GM18520 (cell line): ENCODE measurements at regions not wholly inside any gene's neighbourhood (a gene's known extent, or its start where the extent isn't known, plus 50 kb on each side); places are given as distances from the start of the nearest gene placed in this dataset.

ENCODE experiments used
- ATAC-seq: cut with Tn5 transposase; IDR thresholded peaks from one replicate; pipeline ENCODE4 v1.9.1; 2021; ENCODE audit not compliant: unreplicated experiment

DNA sequence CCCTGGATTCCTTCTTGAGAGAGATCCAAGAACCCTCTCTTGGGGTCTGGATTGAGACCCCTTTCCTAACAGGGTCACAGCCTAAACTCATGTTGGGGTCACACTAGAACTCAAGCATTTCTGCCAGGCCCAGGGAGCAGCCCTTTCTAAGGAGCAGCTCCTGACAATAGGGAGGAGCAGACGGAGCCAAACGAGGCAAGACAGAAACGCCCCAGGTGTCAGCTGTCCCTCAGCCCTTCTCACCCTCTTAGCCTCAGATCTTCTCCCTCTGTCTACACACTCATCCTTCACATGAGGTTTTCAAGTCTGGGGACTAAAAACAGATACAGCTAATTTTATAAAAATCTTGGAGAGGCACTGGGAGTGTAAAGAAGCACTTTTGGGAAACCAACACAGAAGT, 157.2 kb downstream of the SOCS6 start:
- no peak for ATAC-seq

GRCh38 chr18:70442933-70443332, 154.1 kb downstream of the SOCS6 start:
- no peak for ATAC-seq

DNA sequence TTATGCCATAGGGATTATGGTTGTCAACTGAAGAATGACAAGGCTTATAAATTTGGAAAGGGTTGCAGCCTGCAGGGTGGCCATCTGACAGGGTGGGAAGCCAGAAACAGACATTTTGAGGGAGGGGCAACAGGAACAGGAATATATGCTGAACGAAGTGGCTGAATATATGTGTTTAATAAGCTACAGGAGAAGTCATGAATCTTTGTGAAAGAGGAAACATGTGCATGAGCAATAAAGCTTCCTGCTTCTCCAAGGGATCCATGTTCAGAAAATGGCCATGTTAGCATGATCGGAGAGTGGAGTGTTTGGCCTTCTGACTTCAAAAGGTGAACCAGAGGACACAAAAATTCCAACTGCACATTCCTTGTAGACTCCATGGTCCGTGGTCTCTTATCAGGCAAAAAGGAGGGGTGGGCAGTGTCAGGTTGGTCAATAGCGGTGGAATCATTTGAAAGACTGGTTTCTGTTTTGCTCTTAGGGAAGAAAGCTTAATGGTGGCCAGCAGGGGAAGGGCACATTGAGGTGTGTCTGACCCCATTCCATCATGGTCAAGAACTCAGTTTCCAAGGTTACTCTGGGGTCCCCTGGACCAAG, 144.1 kb downstream of the SOCS6 start:
- ATAC-seq = no peak

GRCh38 chr18:70431203-70431624, 142.4 kb downstream of the SOCS6 start:
- ATAC-seq = no peak

GRCh38 chr18:70430501-70431173, 141.8 kb downstream of the SOCS6 start:
- no peak for ATAC-seq

DNA sequence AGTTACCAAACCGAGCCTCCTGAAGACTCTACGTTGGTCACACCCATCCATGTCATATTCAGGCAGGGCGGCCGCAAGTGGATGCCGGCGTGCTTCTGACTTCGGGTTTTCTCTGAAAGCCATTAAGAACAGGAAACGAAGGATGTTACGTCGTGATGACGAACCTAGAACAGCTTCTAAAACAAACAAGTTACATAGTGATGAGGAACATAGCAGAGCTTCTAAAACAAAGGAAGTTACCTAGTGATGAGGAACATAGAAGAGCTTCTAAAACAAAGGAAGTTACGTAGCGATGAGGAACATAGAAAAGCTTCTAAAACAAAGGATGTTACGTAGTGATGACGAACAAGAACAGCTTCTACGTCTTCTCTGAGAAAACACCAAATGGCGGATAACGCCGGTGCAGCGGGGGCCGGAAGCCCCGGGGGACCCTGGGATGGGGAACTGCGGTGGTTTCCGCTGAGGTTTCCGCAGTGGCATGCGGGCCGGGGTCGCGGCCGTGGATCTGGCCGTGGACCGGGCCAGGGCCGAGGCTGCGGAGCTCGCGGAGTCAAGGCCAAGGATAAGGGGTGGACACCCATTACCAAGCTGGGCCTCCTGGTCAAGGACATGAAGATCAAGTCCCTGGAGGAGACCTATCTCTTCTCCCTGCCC, 141.1 kb downstream of the SOCS6 start:
- ATAC-seq = no peak

- peak; percentile 99 for ATAC-seq
Observed at GRCh38 chr18:70428439-70428838, 139.6 kb downstream of the SOCS6 start.

DNA sequence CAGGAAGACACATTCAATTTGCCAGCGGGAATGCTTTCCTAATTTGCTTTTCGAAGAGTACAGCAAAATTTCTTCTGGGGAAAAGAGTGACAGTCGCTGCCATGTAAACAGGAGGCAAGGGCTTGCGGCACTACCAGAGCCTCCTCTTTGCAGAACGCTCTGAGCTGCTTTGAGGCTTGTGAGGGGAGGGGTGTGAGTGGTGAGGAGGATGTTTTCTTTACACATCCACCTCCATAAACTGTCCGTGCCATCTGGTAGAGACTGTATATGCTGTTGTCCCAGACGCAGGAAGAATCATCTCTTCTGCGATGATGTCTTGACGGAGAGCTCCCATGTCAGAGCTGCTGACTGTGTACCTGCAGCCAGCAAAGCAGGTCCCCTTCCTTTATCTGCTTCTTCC, 138.0 kb downstream of the SOCS6 start:
- ATAC-seq = no peak

- ATAC-seq = no peak
Observed at GRCh38 chr18:70425236-70425635, 136.4 kb downstream of the SOCS6 start.

GRCh38 chr18:70423988-70424387, 135.1 kb downstream of the SOCS6 start:
- ATAC-seq = no peak

- no peak for ATAC-seq
Observed at GRCh38 chr18:70423120-70423519, 134.3 kb downstream of the SOCS6 start.

- no peak for ATAC-seq
Observed at GRCh38 chr18:70422391-70422965, 133.6 kb downstream of the SOCS6 start.

GRCh38 chr18:70421471-70422390, 132.9 kb downstream of the SOCS6 start:
- ATAC-seq = no peak

GRCh38 chr18:70420146-70420898, 131.5 kb downstream of the SOCS6 start:
- ATAC-seq = no peak

GRCh38 chr18:70419526-70419925, 130.7 kb downstream of the SOCS6 start:
- no peak for ATAC-seq

- ATAC-seq = peak; percentile 99
Observed at GRCh38 chr18:70418546-70419311, 129.9 kb downstream of the SOCS6 start.

DNA sequence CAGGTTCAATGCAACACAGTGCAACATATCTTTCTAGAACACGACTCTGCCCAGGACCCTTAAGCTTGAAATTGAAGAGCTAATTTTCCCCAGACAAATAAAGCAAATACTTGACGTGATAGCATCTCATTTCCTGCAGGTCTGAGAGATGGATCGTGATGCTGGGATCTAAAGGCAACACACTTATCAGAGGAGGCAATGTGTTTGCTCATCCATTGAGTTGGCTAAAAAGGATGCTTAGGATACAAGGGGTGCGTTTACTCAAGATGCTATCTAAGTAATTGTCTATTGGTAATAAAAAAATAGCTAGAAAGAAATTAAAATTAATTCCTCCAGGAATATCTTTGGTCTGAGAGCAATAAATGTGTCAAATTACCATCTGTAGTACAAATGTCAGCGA, 129.0 kb downstream of the SOCS6 start:
- ATAC-seq = no peak

DNA sequence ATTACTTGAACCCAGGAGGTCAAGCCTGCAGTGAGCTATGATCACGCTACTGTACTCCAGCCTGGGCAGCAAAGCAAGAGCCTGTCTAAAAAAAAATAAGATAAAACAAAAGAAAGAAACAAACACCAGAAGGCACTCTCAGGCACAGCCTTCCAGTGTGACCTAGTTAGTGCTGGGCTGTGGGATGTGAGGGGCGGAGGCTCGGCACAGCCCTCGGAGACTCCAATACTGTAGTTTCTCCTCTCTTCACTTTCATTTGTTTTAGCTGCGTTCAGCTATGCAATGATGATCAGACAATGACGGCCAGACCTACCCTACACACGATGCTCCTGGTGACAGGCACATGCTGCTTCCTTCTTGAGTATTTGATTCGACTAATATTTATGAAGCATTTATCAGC, 127.7 kb downstream of the SOCS6 start:
- ATAC-seq = no peak

DNA sequence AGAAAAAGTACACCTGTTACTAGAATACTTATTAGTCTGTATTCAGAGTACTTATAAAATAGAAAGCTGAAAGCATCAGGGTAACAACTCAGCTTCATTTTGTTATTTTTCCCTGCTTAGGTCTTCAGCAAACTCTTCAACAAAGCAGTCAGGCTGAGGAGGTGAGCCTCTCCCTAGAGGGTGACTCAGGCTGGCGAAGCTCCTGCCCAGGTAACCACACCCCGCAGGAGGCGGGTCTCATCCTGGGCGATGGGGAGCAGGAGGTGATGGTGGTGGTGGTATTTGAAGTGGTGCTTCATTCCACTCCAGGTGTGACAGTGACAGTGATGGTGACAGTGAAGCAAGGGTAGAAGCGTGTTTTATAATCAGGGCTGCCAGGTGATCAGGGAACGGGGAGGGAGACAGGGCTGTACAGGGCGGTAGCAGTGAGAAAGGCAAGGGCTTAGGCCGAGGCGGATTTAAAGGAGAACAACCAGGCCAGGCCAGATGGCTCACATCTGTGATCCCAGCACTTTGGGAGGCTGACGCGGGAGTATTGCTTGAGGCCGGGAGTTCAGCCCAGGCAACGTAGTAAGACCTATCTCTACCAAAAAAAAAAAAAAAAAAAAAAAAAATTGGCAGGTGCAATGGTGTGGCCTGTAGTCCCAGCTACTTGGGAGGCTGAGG, 127.1 kb downstream of the SOCS6 start:
- no peak for ATAC-seq
